GM12891 (cell line): ENCODE measurements at regions not wholly inside any gene's neighbourhood (a gene's known extent, or its start where the extent isn't known, plus 50 kb on each side); places are given as distances from the start of the nearest gene placed in this dataset.
"Not testable (repeated sequence)": the region's sequence is repeated elsewhere in the genome, so short reads cannot be mapped to it uniquely, and the experiment has no call there.

Experiments used
- DNase-seq: peaks from one replicate; pipeline ENCODE4 v3.0.0; 2011; ENCODE audit warnings: low spot score; ENCODE audit not compliant: insufficient read length
- FAIRE-seq: peaks from 2 replicates; lab custom pipeline; 2011; peaks lifted over from hg19 to GRCh38; lab: Jason Lieb, UNC
- PAX5 ChIP-seq: IDR thresholded peaks from 2 replicates; pipeline ENCODE4 v1.6.1; 2011; ENCODE audit warnings: low read length, moderate library complexity, mild to moderate bottlenecking; ENCODE audit not compliant: insufficient read depth, severe bottlenecking
- POLR2A ChIP-seq: IDR thresholded peaks from 2 replicates; pipeline ENCODE4 v1.6.1; 2011; ENCODE audit warnings: low read depth, low read length, control low read depth
- POLR2AphosphoS5 ChIP-seq: IDR thresholded peaks from 2 replicates; pipeline ENCODE4 v1.6.1; 2011; ENCODE audit warnings: low read depth, low read length, control low read depth
- POU2F2 ChIP-seq: IDR thresholded peaks from 2 replicates; pipeline ENCODE4 v1.6.1; 2011; ENCODE audit warnings: low read depth, mild to moderate bottlenecking, control low read depth, low read length, moderate library complexity
- SPI1 ChIP-seq: IDR thresholded peaks from 2 replicates; pipeline ENCODE4 v1.6.1; 2011; ENCODE audit warnings: low read depth, low read length, control low read depth
- TAF1 ChIP-seq: IDR thresholded peaks from 2 replicates; pipeline ENCODE4 v1.6.1; 2011; ENCODE audit warnings: low read depth, low read length, control low read depth

DNA sequence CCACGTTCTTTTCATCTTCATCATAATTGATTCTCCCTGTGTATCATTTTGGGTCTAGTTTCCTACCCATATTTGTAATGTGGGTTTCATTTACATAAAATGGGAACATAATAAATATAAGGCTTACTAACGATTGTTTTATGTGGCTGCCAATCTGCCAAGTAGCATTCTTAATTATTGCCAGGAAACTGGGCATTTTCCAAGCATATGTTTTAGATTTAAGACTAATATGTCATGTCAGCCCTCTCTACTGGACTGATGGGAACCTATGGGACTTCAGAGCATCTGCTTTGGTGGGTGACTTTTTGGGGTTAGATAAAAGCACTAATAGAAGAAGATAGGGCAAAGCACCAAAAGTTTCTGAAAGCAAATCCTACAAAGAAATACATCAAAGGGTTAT is 157.5 kb downstream of the TBX18 start:
- DNase-seq: no peak
- TF ChIP-seq POLR2A (no peak), POLR2AphosphoS5 (no peak), SPI1 (no peak)
- no peak for FAIRE-seq

DNA sequence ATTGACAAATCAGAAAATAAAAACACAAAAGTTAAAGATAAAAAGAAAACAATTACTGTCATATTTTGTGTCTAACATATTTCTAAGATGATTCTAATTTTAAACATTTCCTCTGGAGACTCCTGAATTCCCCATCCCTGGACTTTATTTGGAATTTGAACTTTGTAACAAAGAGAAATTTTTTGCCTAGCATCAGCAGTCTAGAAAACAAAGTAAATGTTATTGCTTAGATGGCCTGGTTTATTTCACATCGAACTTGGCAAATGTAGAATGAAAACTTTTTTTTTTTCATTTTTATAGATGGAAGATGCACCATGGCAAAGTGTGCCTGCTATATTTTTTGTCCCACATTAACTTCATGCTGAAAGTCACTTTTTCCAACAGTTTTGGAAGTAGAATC is 159.1 kb downstream of the TBX18 start:
- TF ChIP-seq TAF1 (no peak), POLR2AphosphoS5 (no peak), POU2F2 (no peak), PAX5 (no peak), POLR2A (no peak), SPI1 (no peak)
- DNase-seq (no peak), FAIRE-seq (no peak)

DNA sequence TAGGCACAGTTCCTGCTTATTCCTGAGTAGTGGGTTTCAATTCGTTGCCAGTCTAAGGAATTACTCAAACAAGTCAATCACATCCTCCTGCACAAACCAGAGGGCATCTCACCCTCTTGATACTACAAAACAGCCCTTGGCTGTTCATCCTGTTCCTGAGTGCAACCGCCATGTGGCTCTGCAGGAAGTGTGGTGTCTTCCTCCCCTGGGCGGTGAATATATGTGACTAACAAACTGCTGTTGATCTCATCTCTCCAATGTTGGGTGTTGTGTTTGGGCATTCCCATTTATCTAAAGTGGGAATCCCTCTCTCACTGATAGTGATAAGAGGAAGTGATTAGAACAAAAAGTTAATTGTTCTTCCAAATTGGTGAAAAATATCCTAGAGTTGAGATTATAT is 163.0 kb downstream of the TBX18 start:
- FAIRE-seq (no peak), DNase-seq (no peak)
- no peak for TF ChIP-seq PAX5
- no peak for TF ChIP-seq TAF1
- TF ChIP-seq POLR2AphosphoS5: no peak
- TF ChIP-seq SPI1: no peak
- TF ChIP-seq POLR2A: no peak
- TF ChIP-seq POU2F2: no peak

DNA sequence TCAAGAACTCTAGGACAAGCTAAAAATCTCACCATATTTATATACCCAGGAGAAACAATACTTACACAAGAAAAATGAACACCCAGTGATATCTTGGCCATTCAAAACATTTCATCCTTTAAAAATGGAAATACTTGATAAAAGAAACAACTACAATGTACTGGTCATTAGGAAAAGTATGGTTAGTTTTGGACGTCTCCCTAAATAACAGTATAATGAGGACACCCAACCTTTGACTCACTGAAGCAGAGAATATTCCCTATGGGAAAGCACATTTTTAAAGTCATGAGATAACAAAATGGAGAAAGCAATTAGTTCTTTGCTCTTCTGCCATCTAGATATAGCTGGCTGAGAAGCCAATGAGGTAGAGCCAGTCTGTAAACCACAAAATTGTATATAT is 164.4 kb downstream of the TBX18 start:
- DNase-seq: no peak
- FAIRE-seq: no peak
- no peak for TF ChIP-seq POLR2AphosphoS5
- TF ChIP-seq POLR2A: no peak
- no peak for TF ChIP-seq PAX5
- TF ChIP-seq POU2F2: no peak
- no peak for TF ChIP-seq SPI1
- no peak for TF ChIP-seq TAF1

DNA sequence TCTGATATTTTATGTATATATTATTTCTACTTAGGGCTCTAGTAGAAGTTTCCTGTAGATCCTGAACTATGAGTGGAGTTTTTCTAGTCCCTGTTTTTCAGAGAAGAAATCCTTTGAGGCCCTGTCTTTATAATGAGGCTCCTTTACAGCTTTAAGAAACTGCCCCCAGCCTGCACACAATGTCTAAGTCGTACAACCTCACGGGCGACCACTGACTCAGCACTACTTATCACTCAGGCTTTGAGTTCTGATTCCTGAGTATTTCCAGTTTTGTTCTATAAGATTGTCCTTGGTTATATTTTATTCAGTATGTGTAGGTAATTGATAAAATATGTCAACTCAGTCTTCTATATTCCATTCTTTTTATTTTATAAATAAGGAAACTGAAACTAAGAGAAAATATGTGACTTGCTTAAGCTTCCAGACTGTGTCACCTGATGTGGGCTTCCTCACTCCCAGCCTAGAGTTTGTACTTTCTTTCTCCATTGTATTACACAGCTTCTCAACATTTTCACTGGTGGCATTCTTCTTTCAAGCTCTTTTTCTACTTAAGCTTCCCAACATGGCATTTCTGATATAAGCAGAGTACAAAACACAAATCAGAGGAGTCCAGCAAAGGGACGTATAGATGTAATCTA is 167.0 kb downstream of the TBX18 start:
- TF ChIP-seq PAX5: no peak
- TF ChIP-seq POLR2AphosphoS5: no peak
- FAIRE-seq (no peak), DNase-seq (no peak)

DNA sequence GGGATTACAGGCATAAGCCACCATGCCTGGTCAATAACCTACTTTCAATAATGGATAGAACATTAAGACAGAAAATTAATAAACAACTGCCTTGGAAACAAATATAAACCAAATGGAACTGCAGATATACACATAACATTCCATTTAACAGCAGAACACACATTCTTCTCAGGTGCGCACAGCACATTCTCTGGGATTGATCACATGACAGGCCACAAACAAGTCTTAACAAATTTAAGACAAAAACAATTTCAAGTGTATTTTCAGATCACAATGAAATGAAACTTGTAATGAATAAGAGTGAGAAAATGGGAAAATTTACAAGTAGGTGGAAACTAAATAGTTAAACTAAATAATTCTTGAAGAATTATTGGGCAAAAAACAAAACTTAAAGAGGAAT is 167.9 kb downstream of the TBX18 start:
- no peak for DNase-seq
- FAIRE-seq: no peak
- TF ChIP-seq TAF1 (no peak), PAX5 (no peak), SPI1 (no peak), POLR2AphosphoS5 (no peak)

DNA sequence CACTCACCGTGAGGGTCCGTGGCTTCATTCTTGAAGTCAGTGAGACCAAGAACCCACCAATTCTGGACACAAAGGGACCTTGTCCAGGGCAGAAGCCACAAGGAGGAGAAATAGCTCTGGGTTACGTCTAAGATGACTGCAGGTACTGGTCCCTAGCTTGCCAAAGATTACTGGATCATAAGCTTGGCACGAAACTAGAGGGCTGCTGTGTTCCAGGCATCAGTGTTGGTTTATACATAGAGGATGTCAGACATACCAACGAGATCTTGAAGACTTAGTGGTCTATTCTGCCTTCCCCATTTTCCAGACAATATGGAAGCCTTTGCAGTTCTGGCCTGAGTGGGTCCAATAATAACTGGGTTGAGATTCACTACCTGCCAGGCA is 175.7 kb downstream of the TBX18 start:
- TF ChIP-seq POU2F2 (no peak), POLR2A (no peak), POLR2AphosphoS5 (no peak), PAX5 (no peak), SPI1 (no peak), TAF1 (no peak)
- no peak for DNase-seq
- FAIRE-seq: no peak

DNA sequence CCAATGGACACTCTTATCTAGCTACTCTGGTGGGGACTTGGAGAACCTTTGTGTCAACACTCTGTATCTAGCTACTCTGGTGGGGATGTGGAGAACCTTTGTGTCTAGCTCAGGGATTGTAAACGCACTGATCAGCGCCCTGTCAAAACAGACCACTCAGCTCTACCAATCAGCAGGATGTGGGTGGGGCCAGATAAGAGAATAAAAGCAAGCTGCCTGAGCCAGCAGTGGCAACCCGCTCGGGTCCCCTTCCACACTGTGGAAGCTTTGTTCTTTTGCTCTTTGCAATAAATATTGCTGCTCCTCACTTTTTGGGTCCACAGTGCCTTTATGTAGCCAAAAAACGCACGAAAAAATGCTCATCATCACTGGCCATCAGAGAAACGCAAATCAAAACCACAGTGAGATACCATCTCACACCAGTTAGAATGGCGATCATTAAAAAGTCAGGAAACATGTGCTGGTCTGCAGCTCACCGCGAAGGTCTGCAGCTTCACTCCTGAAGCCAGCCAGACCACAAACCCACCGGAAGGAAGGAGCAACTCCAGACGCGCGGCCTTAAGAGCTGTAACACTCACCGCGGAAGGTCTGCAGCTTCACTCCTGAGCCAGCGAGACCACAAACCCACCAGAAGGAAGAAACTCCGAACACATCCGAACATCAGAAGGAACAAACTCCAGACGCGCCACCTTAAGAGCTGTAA is 176.3 kb downstream of the TBX18 start:
- FAIRE-seq, DNase-seq: not testable (repeated sequence)

DNA sequence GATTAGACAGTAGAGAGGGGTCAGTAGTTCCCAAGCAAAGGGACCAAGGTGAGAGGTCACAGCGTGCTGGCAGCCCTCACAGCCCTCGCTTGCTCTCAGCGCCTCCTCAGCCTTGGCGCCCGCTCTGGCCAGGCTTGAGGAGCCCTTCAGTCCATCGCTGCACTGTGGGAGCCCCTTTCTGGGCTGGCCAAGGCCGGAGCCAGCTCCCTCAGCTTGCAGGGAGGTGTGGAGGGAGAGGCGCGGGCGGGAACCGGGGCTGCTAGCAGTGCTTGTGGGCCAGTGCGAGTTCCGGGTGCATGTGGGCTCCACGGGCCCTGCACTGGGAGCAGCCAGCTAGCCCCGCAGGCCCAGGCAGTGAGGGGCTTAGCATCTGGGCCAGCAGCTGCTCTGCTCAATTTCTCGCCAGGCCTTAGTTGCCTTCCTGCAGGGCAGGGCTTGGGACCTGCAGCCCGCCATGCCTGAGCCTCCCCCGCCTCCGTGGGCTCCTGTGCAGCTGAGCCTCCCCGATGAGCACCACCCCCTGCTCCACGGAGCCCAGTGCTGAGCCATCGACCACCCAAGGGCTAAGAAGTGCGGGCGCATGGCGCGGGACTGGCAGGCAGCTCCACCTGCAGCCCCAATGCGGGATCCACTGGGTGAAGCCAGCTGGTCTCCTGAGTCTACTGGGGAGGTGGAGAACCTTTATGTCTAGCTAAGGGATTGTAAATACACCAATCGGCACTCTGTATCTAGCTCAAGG is 177.0 kb downstream of the TBX18 start:
- not testable (repeated sequence) for DNase-seq, FAIRE-seq

DNA sequence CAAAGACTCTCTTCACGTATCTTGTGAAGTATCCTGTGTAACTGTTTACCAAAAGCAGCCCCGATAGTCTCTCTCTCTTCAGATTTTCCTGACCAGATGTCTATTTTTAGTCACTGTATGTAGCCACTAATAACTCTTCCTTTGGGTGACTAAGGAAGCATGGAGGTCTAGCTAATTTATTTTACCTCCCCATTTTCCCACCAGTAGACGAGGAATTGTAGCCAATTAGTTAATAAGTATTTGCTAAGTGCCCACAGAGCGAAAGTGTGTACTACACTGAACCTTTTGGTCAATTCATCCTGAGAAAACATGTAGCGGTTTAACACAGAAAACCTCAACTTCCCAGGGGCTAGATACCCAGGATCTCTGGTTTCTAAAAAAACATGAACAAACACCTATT is 180.6 kb downstream of the TBX18 start:
- no peak for FAIRE-seq

More for the DNA sequence above, 180.6 kb downstream of the TBX18 start:
- TF ChIP-seq PAX5 (no peak), POLR2A (no peak), POU2F2 (no peak), SPI1 (no peak), POLR2AphosphoS5 (no peak), TAF1 (no peak)
- no peak for DNase-seq
